Natural killer cell treated with Interleukin-12 subunit alpha and Interleukin-12 subunit beta and Interleukin-15 and Interleukin-18, amount 100 ng/mL, for 72 hours (primary cell): ENCODE measurements at regions not wholly inside any gene's neighbourhood (a gene's known extent, or its start where the extent isn't known, plus 50 kb on each side); places are given as distances from the start of the nearest gene placed in this dataset.

Experiments
- ATAC-seq, 2 donors: fragments of 150-1000 bp; cut with Tn5 transposase in 1 of 2; sonication (Bioruptor Pico), chemical (Tn5 transposase) in 1 of 2; 2 replicates each; pipeline ENCODE4 v1.10.0; 2021
- DNase-seq: peaks from one replicate; pipeline ENCODE4 v3.0.0; 2022; ENCODE audit warnings: low spot score
- H3K27ac Mint-ChIP-seq, 2 donors: 1 replicate in 1 of 2; 2 replicates in 1 of 2; pipeline ENCODE4 v1.8.0; 2022; ENCODE audit warnings: mixed read lengths in 2 of 2, mild to moderate bottlenecking in 1 of 2, moderate library complexity in 1 of 2
- H3K27me3 Mint-ChIP-seq, 2 donors: 1 replicate in 1 of 2; 2 replicates in 1 of 2; pipeline ENCODE4 v1.8.0; 2022; ENCODE audit warnings: mixed read lengths in 2 of 2
- H3K36me3 Mint-ChIP-seq: one replicate; pipeline ENCODE4 v1.8.0; 2022; ENCODE audit warnings: mixed read lengths
- H3K4me1 Mint-ChIP-seq, 2 donors: 1 replicate in 1 of 2; 2 replicates in 1 of 2; pipeline ENCODE4 v1.8.0; 2022; ENCODE audit warnings: low read depth in 2 of 2, mixed read lengths in 2 of 2, mild to moderate bottlenecking in 1 of 2
- H3K4me3 Mint-ChIP-seq: one replicate; pipeline ENCODE4 v1.8.0; 2022; ENCODE audit warnings: mixed read lengths
- H3K9me3 Mint-ChIP-seq: 2 replicates; pipeline ENCODE4 v1.8.0; 2022; ENCODE audit warnings: mixed read lengths

DNA sequence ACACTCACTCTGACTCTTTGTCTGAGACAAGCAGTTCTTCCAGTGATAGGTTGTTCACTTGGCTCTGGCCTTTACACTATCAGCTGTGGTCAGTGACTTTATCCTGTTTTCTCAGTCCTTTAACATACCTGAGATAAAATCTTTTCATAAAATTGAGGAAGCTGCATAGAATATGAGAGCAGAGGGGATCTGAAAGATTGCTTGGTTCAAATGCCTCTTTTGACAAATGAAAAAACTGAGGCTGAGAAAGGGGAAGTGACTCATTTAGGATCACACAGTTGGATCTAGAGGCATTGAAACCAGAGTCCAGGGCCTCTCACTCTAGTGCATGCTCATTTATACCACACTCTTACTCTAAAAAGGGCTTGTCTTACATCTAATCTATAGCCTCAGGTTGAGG lies 277.0 kb upstream of the TBX18 start:
- no peak for ATAC-seq
- Mint-ChIP-seq H3K9me3 (peaks cover 15% of the 10 kb centered on the region), H3K36me3 (no peaks in the 10 kb centered on the region), H3K27me3 (no peaks in the 10 kb centered on the region), H3K4me1 (no peaks in the 10 kb centered on the region), H3K4me3 (no peak overlapping the region), H3K27ac (no peak overlapping the region)
- DNase-seq = no peak

DNA sequence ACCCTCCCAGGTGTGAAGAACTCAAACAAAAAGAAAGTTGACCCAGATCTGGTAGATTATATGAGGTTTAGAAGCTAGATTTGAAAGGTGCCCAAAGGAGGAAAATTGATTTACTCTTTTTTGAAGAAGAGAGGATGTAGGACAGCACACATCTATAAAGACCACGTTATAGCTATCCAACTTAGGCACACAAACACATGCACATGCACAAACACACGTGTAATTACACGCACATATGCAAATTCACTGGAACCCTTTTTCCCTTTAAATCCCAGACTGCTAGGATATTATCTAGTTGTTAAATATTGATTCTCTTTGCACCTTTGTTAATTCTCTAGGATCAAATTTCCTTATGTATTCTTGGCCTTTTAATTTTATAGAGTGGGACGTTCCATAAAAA lies 272.8 kb upstream of the TBX18 start:
- Mint-ChIP-seq H3K27me3 (no peaks in the 10 kb centered on the region), H3K4me1 (no peaks in the 10 kb centered on the region), H3K27ac (no peak overlapping the region), H3K9me3 (peaks cover 24% of the 10 kb centered on the region), H3K4me3 (no peak overlapping the region), H3K36me3 (peaks cover 10% of the 10 kb centered on the region)
- ATAC-seq (no peak), DNase-seq (no peak)

DNA sequence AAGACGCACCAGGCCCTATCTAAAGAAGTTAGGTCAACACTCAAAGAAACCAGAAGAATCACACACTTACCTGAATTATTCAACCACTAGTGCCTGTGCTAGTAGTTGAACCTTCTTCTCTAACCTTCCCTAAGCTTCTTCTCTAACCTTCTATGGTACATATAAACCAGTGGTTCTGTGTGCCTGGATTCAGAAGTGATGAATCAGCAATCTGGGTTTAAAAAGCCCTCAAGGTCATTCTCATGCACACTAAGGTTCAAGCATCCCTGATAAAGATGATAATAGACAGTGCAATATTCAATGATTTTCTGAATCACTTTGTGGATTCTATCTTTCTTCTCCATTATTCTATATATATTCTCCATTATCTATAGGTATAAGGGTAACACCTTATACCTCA lies 271.4 kb upstream of the TBX18 start:
- no peaks in the 10 kb centered on the region for H3K27me3 Mint-ChIP-seq
- H3K27ac Mint-ChIP-seq = no peak overlapping the region
- H3K4me1 Mint-ChIP-seq = no peaks in the 10 kb centered on the region
- peaks cover 10% of the 10 kb centered on the region for H3K36me3 Mint-ChIP-seq
- H3K4me3 Mint-ChIP-seq = no peak overlapping the region
- DNase-seq (no peak), ATAC-seq (no peak)
- H3K9me3 Mint-ChIP-seq = peaks cover 17% of the 10 kb centered on the region

DNA sequence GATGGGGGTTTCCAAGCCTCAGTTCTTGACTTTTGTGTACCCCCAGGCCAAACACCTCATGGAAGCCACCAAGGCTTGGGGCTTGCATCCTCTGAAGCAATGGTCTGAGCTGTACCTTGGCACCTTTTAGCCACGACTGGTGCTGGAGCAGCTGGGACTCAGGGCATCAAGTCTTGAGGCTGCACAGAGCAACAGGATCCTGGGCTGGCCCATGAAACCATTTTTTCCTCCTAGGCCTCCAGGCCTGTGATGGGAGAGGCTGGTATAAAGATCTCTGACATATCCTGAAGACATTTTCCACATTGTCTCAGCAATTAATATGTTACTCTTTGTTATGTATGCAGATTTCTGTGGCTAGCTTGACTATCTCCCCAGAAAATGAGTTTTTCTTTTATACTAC lies 269.1 kb upstream of the TBX18 start:
- H3K27me3 Mint-ChIP-seq = no peaks in the 10 kb centered on the region
- peaks cover 17% of the 10 kb centered on the region for H3K9me3 Mint-ChIP-seq
- peaks cover 10% of the 10 kb centered on the region for H3K36me3 Mint-ChIP-seq
- H3K4me3 Mint-ChIP-seq = no peak overlapping the region
- ATAC-seq (no peak), DNase-seq (no peak)
- no peak overlapping the region for H3K27ac Mint-ChIP-seq
- H3K4me1 Mint-ChIP-seq = no peaks in the 10 kb centered on the region

DNA sequence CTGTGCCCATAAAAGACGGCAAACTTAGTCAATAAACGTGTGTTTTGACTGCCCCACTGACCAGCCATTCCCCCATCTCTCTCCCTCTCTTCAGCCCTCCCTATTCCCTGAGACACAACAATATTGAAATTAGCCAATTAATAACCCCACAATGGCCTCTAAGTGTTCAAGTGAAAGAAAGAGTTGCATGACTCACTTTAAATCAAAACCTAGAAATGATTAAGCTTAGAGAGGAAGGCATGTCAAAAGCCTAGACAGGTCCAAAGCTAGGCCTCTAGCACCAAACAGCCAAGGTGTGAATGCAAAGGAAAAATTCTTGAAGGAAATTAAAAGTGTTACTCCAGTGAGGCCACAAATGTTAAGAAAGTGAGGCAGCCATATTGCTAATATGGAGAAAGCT lies 261.6 kb upstream of the TBX18 start:
- Mint-ChIP-seq H3K4me3 (no peak overlapping the region), H3K27me3 (no peaks in the 10 kb centered on the region), H3K9me3 (no peaks in the 10 kb centered on the region), H3K36me3 (no peaks in the 10 kb centered on the region), H3K4me1 (no peaks in the 10 kb centered on the region), H3K27ac (no peak overlapping the region)
- ATAC-seq (no peak), DNase-seq (no peak)

DNA sequence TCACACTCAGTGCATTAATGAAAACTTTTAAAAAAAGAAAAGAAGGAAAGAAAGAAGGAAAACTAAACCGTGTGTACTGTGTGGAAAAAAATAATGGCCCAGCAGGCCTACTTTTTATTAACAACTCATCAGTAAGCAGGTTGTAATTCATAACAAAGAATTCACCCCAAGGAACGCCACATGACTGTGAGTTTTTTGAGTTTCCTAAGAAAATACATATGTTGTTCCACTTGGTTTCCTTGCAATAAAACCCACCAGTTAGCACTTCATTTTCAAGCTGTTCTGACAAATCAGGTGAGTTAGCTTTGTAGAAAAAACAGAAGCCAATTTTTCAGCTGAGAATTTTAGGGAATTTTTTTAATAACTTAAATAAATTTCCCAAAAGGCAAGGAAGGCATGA lies 259.3 kb upstream of the TBX18 start:
- ATAC-seq (no peak), DNase-seq (no peak)
- Mint-ChIP-seq H3K27me3 (no peaks in the 10 kb centered on the region), H3K4me3 (no peak overlapping the region), H3K4me1 (no peaks in the 10 kb centered on the region), H3K27ac (no peak overlapping the region), H3K9me3 (no peaks in the 10 kb centered on the region), H3K36me3 (no peaks in the 10 kb centered on the region)

DNA sequence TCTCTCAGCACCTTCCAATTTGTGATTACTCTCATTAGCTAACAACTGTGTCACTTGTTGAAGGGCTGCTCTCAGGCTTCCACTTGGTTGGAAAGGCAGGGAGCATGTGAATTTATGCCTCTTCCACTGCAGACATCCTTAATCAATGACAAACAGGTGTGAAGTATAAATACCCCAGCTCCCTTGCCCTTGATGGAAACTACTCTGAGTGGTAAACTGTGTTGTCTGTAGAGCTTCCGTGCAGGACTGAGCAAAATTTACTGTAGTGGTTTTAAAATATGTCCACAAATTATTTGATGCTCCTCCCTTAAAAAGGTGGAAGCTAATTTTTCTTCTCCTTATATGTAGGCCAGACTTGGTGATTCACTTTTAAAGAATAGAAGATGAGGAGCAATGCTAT lies 253.0 kb upstream of the TBX18 start:
- no peak for DNase-seq
- no peak for ATAC-seq
- Mint-ChIP-seq H3K27me3 (peaks cover 0 to 5% of the 10 kb centered on the region in 2 donors), H3K27ac (no peak overlapping the region), H3K4me1 (no peaks in the 10 kb centered on the region), H3K9me3 (peaks cover 6% of the 10 kb centered on the region), H3K4me3 (no peak overlapping the region), H3K36me3 (no peaks in the 10 kb centered on the region)

DNA sequence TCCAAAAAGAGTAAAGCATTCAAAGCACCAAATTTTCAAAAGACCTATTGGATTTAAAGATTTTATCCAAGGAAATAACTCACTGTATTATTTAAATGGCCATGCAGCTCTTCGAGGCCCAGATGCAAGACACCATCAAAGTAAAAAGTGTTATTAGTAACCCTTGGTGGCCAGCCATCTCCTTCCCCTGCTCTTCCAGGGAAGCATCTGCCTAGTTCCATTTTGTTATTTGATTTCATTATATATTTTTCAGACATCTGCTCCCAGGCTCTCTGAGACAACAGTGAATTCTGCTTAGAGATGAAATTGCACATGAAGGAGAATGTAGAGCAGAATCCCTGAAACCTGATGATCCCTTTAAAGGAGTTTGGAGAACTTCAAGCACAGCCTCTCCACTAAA lies 252.3 kb upstream of the TBX18 start:
- Mint-ChIP-seq H3K4me1 (no peaks in the 10 kb centered on the region), H3K27ac (no peak overlapping the region), H3K9me3 (peaks cover 6% of the 10 kb centered on the region), H3K36me3 (no peaks in the 10 kb centered on the region), H3K4me3 (no peak overlapping the region), H3K27me3 (peaks cover 0 to 5% of the 10 kb centered on the region in 2 donors)
- no peak for ATAC-seq
- DNase-seq = no peak

DNA sequence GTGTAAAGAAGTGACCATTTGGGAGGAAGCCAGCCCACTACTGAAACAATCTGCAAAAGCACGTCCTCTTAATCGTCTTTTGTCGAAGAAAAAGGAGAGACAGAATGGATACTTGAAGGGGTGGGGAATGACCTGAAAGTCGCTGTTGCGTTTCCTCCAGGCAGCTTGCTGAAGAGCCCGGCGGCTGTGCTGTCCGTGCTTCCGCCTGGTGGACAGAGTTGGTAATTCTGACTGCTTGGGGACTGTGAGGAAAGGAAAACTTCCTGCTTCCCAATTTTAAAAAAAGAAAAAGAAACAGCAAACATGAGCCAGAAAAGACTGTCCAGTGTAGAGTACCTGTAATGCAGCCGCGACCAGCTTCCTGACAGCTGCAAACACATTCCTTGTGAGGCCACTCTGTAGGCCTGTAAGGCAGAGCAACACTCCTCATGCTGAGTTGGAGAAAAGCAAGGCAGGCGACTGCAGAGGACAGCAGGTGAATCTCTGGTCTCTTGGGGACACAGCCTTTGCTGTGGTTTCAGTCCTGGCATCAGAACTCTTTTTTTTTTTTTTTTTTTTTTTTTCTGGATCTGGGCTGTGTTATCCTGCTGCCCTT lies 251.1 kb upstream of the TBX18 start:
- no peaks in the 10 kb centered on the region for H3K4me1 Mint-ChIP-seq
- H3K36me3 Mint-ChIP-seq = no peaks in the 10 kb centered on the region
- H3K9me3 Mint-ChIP-seq = peaks cover 6% of the 10 kb centered on the region
- peaks cover 0 to 5% of the 10 kb centered on the region in 2 donors for H3K27me3 Mint-ChIP-seq
- DNase-seq (no peak), ATAC-seq (no peak)
- no peak overlapping the region for H3K27ac Mint-ChIP-seq
- H3K4me3 Mint-ChIP-seq = no peak overlapping the region

DNA sequence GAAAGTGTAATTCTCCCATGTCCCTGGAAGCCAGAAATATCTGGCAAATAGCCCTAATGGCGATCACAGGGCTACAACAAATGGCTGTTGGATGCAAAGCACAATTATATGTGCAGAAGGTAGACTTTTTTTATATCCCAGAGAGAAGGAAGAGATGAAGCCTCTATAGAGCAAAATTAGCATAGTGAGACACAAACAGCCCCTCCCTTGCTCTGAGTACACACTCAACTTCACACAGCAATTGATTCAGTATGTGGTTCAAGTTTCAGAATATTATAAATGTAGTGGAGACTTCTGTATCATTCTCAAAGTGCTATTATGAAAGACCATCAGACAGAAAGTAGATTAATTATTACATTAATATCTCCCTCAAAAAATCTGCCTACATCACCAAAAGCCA lies 246.5 kb upstream of the TBX18 start:
- DNase-seq (no peak), ATAC-seq (no peak)
- Mint-ChIP-seq H3K27ac (no peak overlapping the region), H3K9me3 (peaks cover 6% of the 10 kb centered on the region), H3K4me1 (no peaks in the 10 kb centered on the region), H3K4me3 (no peak overlapping the region), H3K27me3 (peaks cover 0 to 5% of the 10 kb centered on the region in 2 donors), H3K36me3 (no peaks in the 10 kb centered on the region)

DNA sequence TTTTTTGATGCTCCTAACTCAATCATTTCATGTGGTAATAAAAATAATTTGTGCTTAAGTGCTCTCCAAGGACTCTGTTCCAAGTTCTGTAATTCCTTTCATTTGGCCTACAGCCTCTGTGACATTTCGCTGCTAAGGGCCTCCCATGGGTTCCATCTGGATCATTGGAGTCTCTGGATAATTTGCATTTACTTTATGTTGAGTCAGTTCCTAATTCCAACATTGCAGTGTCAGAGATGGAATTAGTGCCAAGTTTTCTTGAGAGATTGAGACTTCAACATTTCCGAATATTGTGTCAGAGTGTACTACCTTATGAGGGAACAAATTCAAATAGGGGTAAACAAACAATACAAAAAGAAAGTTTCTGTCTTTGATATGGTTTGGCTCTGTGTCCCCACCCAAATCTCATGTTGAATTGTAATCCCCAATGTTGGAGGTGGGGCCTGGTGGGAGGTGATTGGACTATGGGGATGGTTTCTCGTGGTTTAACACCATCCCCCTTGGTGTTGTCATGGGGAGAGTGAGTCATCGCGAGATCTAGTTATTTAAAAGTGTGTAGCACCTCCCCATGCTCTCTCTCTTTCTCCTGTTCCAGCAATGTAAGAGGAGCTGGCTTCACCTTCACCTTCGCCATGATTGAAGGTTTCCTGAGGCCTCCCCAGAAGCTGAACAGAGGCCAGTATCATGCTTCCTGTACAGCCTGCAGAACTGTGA lies 244.1 kb upstream of the TBX18 start:
- Mint-ChIP-seq H3K36me3 (no peaks in the 10 kb centered on the region), H3K4me3 (no peak overlapping the region), H3K27me3 (no peaks in the 10 kb centered on the region), H3K4me1 (no peaks in the 10 kb centered on the region), H3K27ac (no peak overlapping the region), H3K9me3 (no peaks in the 10 kb centered on the region)
- ATAC-seq (no peak), DNase-seq (no peak)

DNA sequence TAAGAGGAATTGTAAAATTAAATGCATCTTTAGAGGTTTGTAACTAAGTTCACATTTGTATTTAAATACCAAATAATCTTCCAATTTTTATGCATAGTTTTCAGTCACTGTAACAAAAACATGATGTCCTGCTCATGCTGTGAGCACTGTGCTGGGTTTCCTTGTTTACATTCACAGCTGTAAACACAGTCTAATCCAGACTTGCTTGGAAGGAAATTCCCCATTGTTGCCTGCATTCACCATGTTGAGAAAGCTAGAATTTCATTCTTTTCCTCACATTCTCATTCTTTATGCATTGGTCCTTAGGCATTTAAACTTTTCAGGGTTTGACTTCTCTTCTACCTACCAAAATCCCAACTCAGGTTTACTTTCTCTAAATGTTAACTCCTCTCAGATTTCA lies 242.0 kb upstream of the TBX18 start:
- no peak for DNase-seq
- no peaks in the 10 kb centered on the region for H3K9me3 Mint-ChIP-seq
- no peak overlapping the region for H3K4me3 Mint-ChIP-seq
- no peaks in the 10 kb centered on the region for H3K27me3 Mint-ChIP-seq
- no peaks in the 10 kb centered on the region for H3K4me1 Mint-ChIP-seq
- no peak overlapping the region for H3K27ac Mint-ChIP-seq
- no peak for ATAC-seq
- no peaks in the 10 kb centered on the region for H3K36me3 Mint-ChIP-seq

DNA sequence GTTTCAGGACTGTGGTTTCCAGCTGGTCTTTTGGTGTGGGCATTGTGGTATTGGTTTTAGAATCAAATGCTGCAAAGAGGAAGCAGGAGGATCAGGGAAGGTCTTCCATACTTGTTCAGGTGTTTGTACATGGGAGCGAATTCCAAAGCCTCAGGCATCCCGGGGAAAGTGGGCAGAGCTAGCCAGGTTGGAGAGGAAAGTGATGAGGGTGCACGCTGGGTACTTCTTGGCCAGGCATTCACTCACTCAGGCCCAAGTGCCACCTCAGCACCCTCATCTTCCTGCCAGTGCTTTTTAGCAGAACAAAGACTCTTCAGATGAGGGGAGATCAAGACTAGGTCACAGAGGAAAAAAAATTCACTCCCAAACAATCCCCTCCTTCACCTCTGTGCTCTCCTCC lies 241.1 kb upstream of the TBX18 start:
- Mint-ChIP-seq H3K9me3 (no peaks in the 10 kb centered on the region), H3K36me3 (no peaks in the 10 kb centered on the region), H3K4me1 (no peaks in the 10 kb centered on the region), H3K27me3 (no peaks in the 10 kb centered on the region), H3K4me3 (no peak overlapping the region), H3K27ac (no peak overlapping the region)
- DNase-seq = no peak
- no peak for ATAC-seq

DNA sequence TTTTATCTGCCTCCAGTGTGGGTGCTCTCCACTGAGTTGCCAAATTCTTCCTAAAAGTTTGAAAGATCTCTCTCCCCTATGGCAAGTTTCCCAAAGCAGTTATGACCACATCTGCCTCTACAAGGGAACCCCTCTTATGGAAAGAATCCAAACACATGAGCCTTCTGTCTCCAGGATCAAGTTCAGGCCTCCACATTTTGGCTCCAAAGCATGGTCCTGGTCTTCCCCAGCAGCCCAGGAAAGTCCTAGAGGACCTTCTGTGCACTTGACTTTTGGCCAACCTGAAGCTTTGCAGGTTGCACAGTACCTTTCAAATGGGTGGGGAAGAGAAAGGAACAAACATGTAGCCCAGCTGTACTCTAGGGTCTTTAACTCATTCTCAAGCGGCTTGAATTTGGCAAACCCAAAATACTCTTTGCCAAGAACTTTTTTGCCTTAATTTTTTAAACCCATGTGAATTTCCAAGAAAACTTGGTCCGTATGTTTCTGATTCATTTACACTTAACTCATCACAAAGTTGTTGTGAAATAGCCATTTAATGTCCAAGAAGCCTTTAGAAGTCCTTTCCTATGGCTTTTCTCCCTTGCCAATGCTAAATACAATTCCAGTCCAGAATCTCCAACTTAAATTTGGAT lies 240.1 kb upstream of the TBX18 start:
- Mint-ChIP-seq H3K9me3 (no peaks in the 10 kb centered on the region), H3K4me3 (no peak overlapping the region), H3K27me3 (no peaks in the 10 kb centered on the region), H3K36me3 (no peaks in the 10 kb centered on the region), H3K4me1 (no peaks in the 10 kb centered on the region), H3K27ac (no peak overlapping the region)
- DNase-seq = no peak
- no peak for ATAC-seq
